ENCODE measurements at regions not wholly inside any gene's neighbourhood (a gene's known extent, or its start where the extent isn't known, plus 50 kb on each side); places are given as distances from the start of the nearest gene placed in this dataset.
"Not testable (repeated sequence)": the region's sequence is repeated elsewhere in the genome, so short reads cannot be mapped to it uniquely, and the experiment has no call there.

DNA sequence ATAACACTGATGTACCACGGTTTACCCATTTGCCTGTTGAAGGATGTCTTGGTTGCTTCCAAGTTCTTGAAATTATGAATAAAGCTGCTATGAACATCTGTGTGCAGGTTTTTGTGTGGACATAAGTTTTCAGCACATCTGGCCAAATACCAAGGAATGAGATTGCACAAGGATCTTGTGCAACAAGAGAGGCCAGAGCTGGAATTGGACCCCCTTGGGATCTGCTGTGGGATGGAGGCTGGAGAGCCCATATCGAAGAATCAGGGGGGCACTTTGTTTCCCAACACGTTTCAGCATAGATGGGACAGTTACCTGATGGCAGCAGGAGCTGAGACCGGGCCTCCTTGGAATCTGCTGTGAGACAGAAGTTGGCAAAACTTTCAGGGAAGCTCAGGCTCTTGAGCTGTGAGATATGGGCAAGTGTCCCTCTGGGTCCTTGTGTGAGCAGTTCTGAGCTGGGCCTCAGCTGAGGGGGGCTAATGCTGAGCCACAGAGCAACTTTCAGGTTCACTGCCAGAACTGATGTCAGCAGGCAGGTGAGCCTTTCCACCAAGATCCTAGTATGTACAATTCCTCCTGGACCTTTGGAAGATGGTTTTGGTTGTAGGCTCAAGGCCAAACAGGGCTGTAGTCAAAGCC is 115.2 kb upstream of the RAB18 start:
- Mint-ChIP-seq H3K9me3 (ENCODE audit: unreplicated experiment) (peaks cover 6% of the 10 kb centered on the region), H3K27me3 (ENCODE audit: unreplicated experiment) (no peaks in the 10 kb centered on the region), H3K36me3 (ENCODE audit: unreplicated experiment) (no peaks in the 10 kb centered on the region), H3K4me3 (ENCODE audit: unreplicated experiment) (no peak overlapping the region), H3K4me1 (ENCODE audit: low read depth, unreplicated experiment) (no peaks in the 10 kb centered on the region), H3K27ac (ENCODE audit: unreplicated experiment) (no peak overlapping the region)
- no peak for TF ChIP-seq CTCF (IDR thresholded peaks at IDR 0.05; ENCODE audit: partially characterized antibody, unreplicated experiment)
- no peak for DNase-seq

DNA sequence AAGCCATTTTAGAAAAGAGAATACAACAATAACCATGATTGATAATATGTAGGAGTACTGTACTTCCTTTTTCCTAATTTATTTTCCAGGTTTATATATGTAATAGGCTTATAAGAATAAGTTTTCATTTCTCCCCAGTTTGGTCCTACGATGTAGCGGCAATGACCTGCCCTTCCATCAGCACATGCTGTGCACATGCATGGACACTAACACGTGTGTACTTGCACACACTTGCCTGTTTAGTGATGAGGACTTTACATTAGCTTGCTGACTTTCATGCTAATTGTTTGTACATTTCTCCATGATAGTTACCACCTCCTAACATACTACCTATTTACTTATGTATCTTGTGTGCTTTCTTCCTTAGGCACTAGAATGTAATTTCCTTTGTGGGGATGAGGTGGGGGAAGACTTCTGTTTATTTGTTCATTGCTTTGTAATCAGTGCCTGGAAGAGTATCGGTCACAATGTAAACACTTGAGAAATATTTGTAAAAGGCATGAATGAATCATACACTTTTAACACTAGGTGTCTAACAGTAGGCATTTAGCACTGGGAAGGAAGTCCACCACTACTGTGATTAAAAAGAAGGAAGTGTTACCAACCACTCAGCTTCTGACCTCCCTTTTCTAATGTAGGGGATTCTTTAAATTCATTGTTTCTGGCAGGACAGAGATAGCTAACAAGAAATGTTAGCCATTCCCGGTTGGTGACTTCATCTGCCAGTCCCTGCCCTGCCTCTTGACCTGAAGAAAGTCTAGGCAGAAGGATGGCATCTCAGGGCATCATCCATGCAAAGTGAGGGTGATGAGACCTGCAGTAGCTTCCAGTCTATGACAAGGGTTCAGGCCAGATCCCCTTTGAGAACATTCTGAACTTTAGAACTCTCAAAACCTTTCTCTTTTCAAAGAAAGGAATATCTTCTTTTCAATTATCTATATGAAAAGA is 120.2 kb upstream of the RAB18 start:
- no peaks in the 10 kb centered on the region for H3K4me1 Mint-ChIP-seq (ENCODE audit: low read depth, unreplicated experiment)
- TF ChIP-seq CTCF (IDR thresholded peaks at IDR 0.05; ENCODE audit: partially characterized antibody, unreplicated experiment) = no peak
- H3K9me3 Mint-ChIP-seq (ENCODE audit: unreplicated experiment) = no peaks in the 10 kb centered on the region
- H3K27ac Mint-ChIP-seq (ENCODE audit: unreplicated experiment) = no peak overlapping the region
- no peaks in the 10 kb centered on the region for H3K27me3 Mint-ChIP-seq (ENCODE audit: unreplicated experiment)
- no peak overlapping the region for H3K4me3 Mint-ChIP-seq (ENCODE audit: unreplicated experiment)
- H3K36me3 Mint-ChIP-seq (ENCODE audit: unreplicated experiment) = no peaks in the 10 kb centered on the region
- no peak for DNase-seq

GRCh38 chr10:27382176-27382575 is 121.9 kb upstream of the RAB18 start:
- Mint-ChIP-seq H3K9me3 (ENCODE audit: unreplicated experiment) (no peaks in the 10 kb centered on the region), H3K27ac (ENCODE audit: unreplicated experiment) (no peak overlapping the region), H3K4me1 (ENCODE audit: low read depth, unreplicated experiment) (no peaks in the 10 kb centered on the region), H3K36me3 (ENCODE audit: unreplicated experiment) (no peaks in the 10 kb centered on the region), H3K27me3 (ENCODE audit: unreplicated experiment) (no peaks in the 10 kb centered on the region), H3K4me3 (ENCODE audit: unreplicated experiment) (no peak overlapping the region)
- DNase-seq = no peak
- TF ChIP-seq CTCF (IDR thresholded peaks at IDR 0.05; ENCODE audit: partially characterized antibody, unreplicated experiment) = no peak

- Mint-ChIP-seq H3K4me3 (ENCODE audit: unreplicated experiment) (no peak overlapping the region), H3K27ac (ENCODE audit: unreplicated experiment) (no peak overlapping the region), H3K36me3 (ENCODE audit: unreplicated experiment) (no peaks in the 10 kb centered on the region), H3K27me3 (ENCODE audit: unreplicated experiment) (no peaks in the 10 kb centered on the region), H3K4me1 (ENCODE audit: low read depth, unreplicated experiment) (no peaks in the 10 kb centered on the region), H3K9me3 (ENCODE audit: unreplicated experiment) (no peaks in the 10 kb centered on the region)
- no peak for TF ChIP-seq CTCF (IDR thresholded peaks at IDR 0.05; ENCODE audit: partially characterized antibody, unreplicated experiment)
- no peak for DNase-seq
Observed at GRCh38 chr10:27380929-27381358, 123.2 kb upstream of the RAB18 start.

GRCh38 chr10:27379041-27379440 is 125.1 kb upstream of the RAB18 start:
- not testable (repeated sequence) for H3K36me3 Mint-ChIP-seq (ENCODE audit: unreplicated experiment); H3K4me3 Mint-ChIP-seq (ENCODE audit: unreplicated experiment); H3K27ac Mint-ChIP-seq (ENCODE audit: unreplicated experiment); DNase-seq; H3K27me3 Mint-ChIP-seq (ENCODE audit: unreplicated experiment); H3K9me3 Mint-ChIP-seq (ENCODE audit: unreplicated experiment); H3K4me1 Mint-ChIP-seq (ENCODE audit: low read depth, unreplicated experiment)

All from glutamatergic neuron (in vitro differentiated cells).